H7 (cell line): ENCODE measurements at regions not wholly inside any gene's neighbourhood (a gene's known extent, or its start where the extent isn't known, plus 50 kb on each side); places are given as distances from the start of the nearest gene placed in this dataset.
A peak's percentile ranks its signal among the peaks of the same experiment; 100 is the strongest.
"Not testable (repeated sequence)": the region's sequence is repeated elsewhere in the genome, so short reads cannot be mapped to it uniquely, and the experiment has no call there.

ENCODE experiments used
- DNase-seq: peaks from one replicate; pipeline ENCODE4 v3.0.0; 2012
- H3K27me3 ChIP-seq: 2 replicates; pipeline ENCODE4 v1.6.0; 2011; ENCODE audit warnings: mild to moderate bottlenecking, low read length; ENCODE audit not compliant: control insufficient read depth, insufficient read depth
- H3K36me3 ChIP-seq: replicated peaks from 2 replicates; pipeline ENCODE4 v1.5.1; 2011; ENCODE audit warnings: low read length; ENCODE audit not compliant: control insufficient read depth, insufficient read depth
- H3K4me3 ChIP-seq: 2 replicates; pipeline ENCODE4 v1.5.1; 2011; ENCODE audit warnings: low read depth, mild to moderate bottlenecking, control low read depth, low read length, moderate library complexity; ENCODE audit not compliant: insufficient read depth

GRCh38 chr5:25083261-25083660 lies 438.5 kb upstream of the CDH10 start:
- DNase-seq, H3K36me3 ChIP-seq, H3K27me3 ChIP-seq: not testable (repeated sequence)
- peak overlapping the region; percentile 16 for H3K4me3 ChIP-seq

GRCh38 chr5:25066239-25066638 lies 421.5 kb upstream of the CDH10 start:
- no peaks in the 10 kb centered on the region for H3K36me3 ChIP-seq
- DNase-seq, result no peak
- no peak overlapping the region for H3K4me3 ChIP-seq
- H3K27me3 ChIP-seq, result no peaks in the 10 kb centered on the region

GRCh38 chr5:25064306-25064705 lies 419.5 kb upstream of the CDH10 start:
- DNase-seq, result no peak
- no peaks in the 10 kb centered on the region for H3K27me3 ChIP-seq
- no peak overlapping the region for H3K4me3 ChIP-seq
- no peaks in the 10 kb centered on the region for H3K36me3 ChIP-seq

GRCh38 chr5:25060575-25060974 lies 415.8 kb upstream of the CDH10 start:
- Histone ChIP-seq H3K27me3 (no peaks in the 10 kb centered on the region), H3K36me3 (no peaks in the 10 kb centered on the region), H3K4me3 (no peak overlapping the region)
- DNase-seq, result no peak

- no peaks in the 10 kb centered on the region for H3K36me3 ChIP-seq
- no peak for DNase-seq
- H3K4me3 ChIP-seq, result no peak overlapping the region
- no peaks in the 10 kb centered on the region for H3K27me3 ChIP-seq
Observed at GRCh38 chr5:25056836-25057235, 412.1 kb upstream of the CDH10 start.

GRCh38 chr5:25033658-25034057 lies 388.9 kb upstream of the CDH10 start:
- Histone ChIP-seq H3K27me3 (no peaks in the 10 kb centered on the region), H3K4me3 (no peak overlapping the region), H3K36me3 (no peaks in the 10 kb centered on the region)
- no peak for DNase-seq

- Histone ChIP-seq H3K27me3 (no peaks in the 10 kb centered on the region), H3K4me3 (no peak overlapping the region), H3K36me3 (no peaks in the 10 kb centered on the region)
- no peak for DNase-seq
Observed at GRCh38 chr5:25029004-25029403, 384.2 kb upstream of the CDH10 start.

- Histone ChIP-seq H3K4me3 (no peak overlapping the region), H3K27me3 (no peaks in the 10 kb centered on the region), H3K36me3 (no peaks in the 10 kb centered on the region)
- no peak for DNase-seq
Observed at GRCh38 chr5:25027526-25027925, 382.7 kb upstream of the CDH10 start.

GRCh38 chr5:25027061-25027460 lies 382.3 kb upstream of the CDH10 start:
- Histone ChIP-seq H3K36me3 (no peaks in the 10 kb centered on the region), H3K4me3 (no peak overlapping the region), H3K27me3 (no peaks in the 10 kb centered on the region)
- no peak for DNase-seq

GRCh38 chr5:25025831-25026230 lies 381.1 kb upstream of the CDH10 start:
- Histone ChIP-seq H3K4me3 (no peak overlapping the region), H3K27me3 (no peaks in the 10 kb centered on the region), H3K36me3 (no peaks in the 10 kb centered on the region)
- no peak for DNase-seq

- DNase-seq, result peak; percentile 23
- Histone ChIP-seq H3K27me3 (no peaks in the 10 kb centered on the region), H3K36me3 (no peaks in the 10 kb centered on the region), H3K4me3 (no peak overlapping the region)
Observed at GRCh38 chr5:25020454-25020853, 375.7 kb upstream of the CDH10 start.

- H3K4me3 ChIP-seq, result no peak overlapping the region
- DNase-seq, result no peak
Observed at GRCh38 chr5:25009063-25009462, 364.3 kb upstream of the CDH10 start.

GRCh38 chr5:25006734-25007133 lies 362.0 kb upstream of the CDH10 start:
- no peaks in the 10 kb centered on the region for H3K27me3 ChIP-seq
- no peaks in the 10 kb centered on the region for H3K36me3 ChIP-seq
- no peak overlapping the region for H3K4me3 ChIP-seq
- peak; percentile 16 for DNase-seq

More at GRCh38 chr5:25009063-25009462, 364.3 kb upstream of the CDH10 start:
- H3K36me3 ChIP-seq, result no peaks in the 10 kb centered on the region
- no peaks in the 10 kb centered on the region for H3K27me3 ChIP-seq

- DNase-seq, result no peak
- no peak overlapping the region for H3K4me3 ChIP-seq
- H3K36me3 ChIP-seq, result no peaks in the 10 kb centered on the region
- H3K27me3 ChIP-seq, result no peaks in the 10 kb centered on the region
Observed at GRCh38 chr5:25006237-25006636, 361.5 kb upstream of the CDH10 start.

GRCh38 chr5:25005431-25005830 lies 360.7 kb upstream of the CDH10 start:
- Histone ChIP-seq H3K36me3 (no peaks in the 10 kb centered on the region), H3K4me3 (no peak overlapping the region), H3K27me3 (no peaks in the 10 kb centered on the region)
- no peak for DNase-seq

GRCh38 chr5:25002371-25002770 lies 357.6 kb upstream of the CDH10 start:
- no peak for DNase-seq
- Histone ChIP-seq H3K27me3 (no peaks in the 10 kb centered on the region), H3K4me3 (no peak overlapping the region), H3K36me3 (no peaks in the 10 kb centered on the region)
